Fibroblast of villous mesenchyme (primary cell): ENCODE measurements at regions not wholly inside any gene's neighbourhood (a gene's known extent, or its start where the extent isn't known, plus 50 kb on each side); places are given as distances from the start of the nearest gene placed in this dataset.

Source experiments
- DNase-seq: peaks from one replicate; pipeline ENCODE4 v3.0.0-alpha.2; 2010; ENCODE audit warnings: low read depth
- H3K4me3 ChIP-seq: 2 replicates; pipeline ENCODE4 v1.5.1; 2011; ENCODE audit warnings: low read depth, mild to moderate bottlenecking, low read length
- CTCF ChIP-seq: IDR thresholded peaks from 2 replicates; pipeline ENCODE4 v1.5.1; 2012; ENCODE audit warnings: low read depth, mild to moderate bottlenecking, low read length; ENCODE audit not compliant: insufficient read depth

GRCh38 chr17:65394811-65395472 is 166.5 kb downstream of the AXIN2 start:
- no peak overlapping the region for H3K4me3 ChIP-seq
- no peak for TF ChIP-seq CTCF
- DNase-seq = no peak

- no peak overlapping the region for H3K4me3 ChIP-seq
- no peak for DNase-seq
- TF ChIP-seq CTCF = no peak
Observed at GRCh38 chr17:65393514-65393913, 167.9 kb downstream of the AXIN2 start.

GRCh38 chr17:65389949-65390348 is 171.5 kb downstream of the AXIN2 start:
- no peak for TF ChIP-seq CTCF
- peak; percentile 28 for DNase-seq
- no peak overlapping the region for H3K4me3 ChIP-seq

GRCh38 chr17:65389426-65389825 is 172.0 kb downstream of the AXIN2 start:
- TF ChIP-seq CTCF = no peak
- DNase-seq = peak; percentile 27
- no peak overlapping the region for H3K4me3 ChIP-seq

DNA sequence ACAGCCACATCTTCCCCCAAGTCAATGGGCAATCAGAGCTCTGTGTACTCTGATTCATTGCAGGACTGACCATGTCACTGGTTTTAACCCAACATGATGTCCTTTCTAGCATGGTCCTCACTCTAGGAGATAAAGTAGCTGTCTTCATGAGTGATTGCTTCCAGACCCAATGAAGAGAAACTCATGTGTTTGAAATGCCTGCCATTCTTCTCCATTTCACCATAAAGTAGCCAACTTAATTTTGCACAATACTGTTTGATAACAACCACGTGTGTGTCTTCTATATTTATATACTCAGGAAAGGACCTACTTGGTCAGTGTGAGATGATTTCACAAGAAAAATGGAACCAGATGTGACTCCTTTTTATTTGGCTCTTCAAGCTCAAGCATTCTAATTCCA is 172.5 kb downstream of the AXIN2 start:
- peak; percentile 19 for DNase-seq
- H3K4me3 ChIP-seq = no peak overlapping the region
- TF ChIP-seq CTCF = no peak

GRCh38 chr17:65387322-65387721 is 174.1 kb downstream of the AXIN2 start:
- TF ChIP-seq CTCF = no peak
- DNase-seq = no peak
- H3K4me3 ChIP-seq = no peak overlapping the region

- no peak for DNase-seq
- no peak overlapping the region for H3K4me3 ChIP-seq
- TF ChIP-seq CTCF = no peak
Observed at GRCh38 chr17:65385726-65386125, 175.7 kb downstream of the AXIN2 start.
